ENCODE measurements at regions not wholly inside any gene's neighbourhood (a gene's known extent, or its start where the extent isn't known, plus 50 kb on each side); places are given as distances from the start of the nearest gene placed in this dataset.
"Not testable (repeated sequence)": the region's sequence is repeated elsewhere in the genome, so short reads cannot be mapped to it uniquely, and the experiment has no call there.

GRCh38 chr20:60759651-60760050 lies 492.4 kb upstream of the CDH4 start:
- DNase-seq: peak; percentile 51

GRCh38 chr20:60760256-60761000 lies 491.6 kb upstream of the CDH4 start:
- DNase-seq: peak; percentile 33

GRCh38 chr20:60761056-60761455 lies 491.0 kb upstream of the CDH4 start:
- no peak for DNase-seq

GRCh38 chr20:60762386-60762785 lies 489.7 kb upstream of the CDH4 start:
- no peak for DNase-seq

- DNase-seq: no peak
Measured at GRCh38 chr20:60764328-60764727, 487.7 kb upstream of the CDH4 start.

GRCh38 chr20:60764771-60765170 lies 487.3 kb upstream of the CDH4 start:
- DNase-seq: no peak

- no peak for DNase-seq
Measured at GRCh38 chr20:60765821-60766403, 486.1 kb upstream of the CDH4 start.

- peak; percentile 41 for DNase-seq
Measured at GRCh38 chr20:60768216-60768615, 483.8 kb upstream of the CDH4 start.

GRCh38 chr20:60780388-60781025 lies 471.6 kb upstream of the CDH4 start:
- DNase-seq: no peak

GRCh38 chr20:60782959-60783625 lies 469.0 kb upstream of the CDH4 start:
- DNase-seq: no peak

GRCh38 chr20:60785301-60785700 lies 466.8 kb upstream of the CDH4 start:
- DNase-seq: no peak

- DNase-seq: peak; percentile 23
Measured at GRCh38 chr20:60785785-60786184, 466.3 kb upstream of the CDH4 start.

- no peak for DNase-seq
Measured at GRCh38 chr20:60786686-60787217, 465.3 kb upstream of the CDH4 start.

- no peak for DNase-seq
Measured at GRCh38 chr20:60787276-60787675, 464.8 kb upstream of the CDH4 start.

- no peak for DNase-seq
Measured at GRCh38 chr20:60788070-60788469, 464.0 kb upstream of the CDH4 start.

GRCh38 chr20:60789399-60789798 lies 462.7 kb upstream of the CDH4 start:
- no peak for DNase-seq

GRCh38 chr20:60790339-60790738 lies 461.7 kb upstream of the CDH4 start:
- DNase-seq: not testable (repeated sequence)

GRCh38 chr20:60791823-60792222 lies 460.2 kb upstream of the CDH4 start:
- DNase-seq: no peak

GRCh38 chr20:60792941-60793340 lies 459.1 kb upstream of the CDH4 start:
- DNase-seq: no peak

GRCh38 chr20:60794674-60795073 lies 457.4 kb upstream of the CDH4 start:
- DNase-seq: no peak

GRCh38 chr20:60795651-60796050 lies 456.4 kb upstream of the CDH4 start:
- DNase-seq: no peak

GRCh38 chr20:60800185-60800584 lies 451.9 kb upstream of the CDH4 start:
- DNase-seq: no peak

All from muscle of arm (tissue), 1 donor.